Inflammatory macrophage (primary cell): ENCODE measurements at regions not wholly inside any gene's neighbourhood (a gene's known extent, or its start where the extent isn't known, plus 50 kb on each side); places are given as distances from the start of the nearest gene placed in this dataset.

ENCODE experiments used
- DNase-seq, 2 donors: peaks; one replicate each; pipeline ENCODE4 v3.0.0-alpha.2; 2020 to 2022

- no peak for DNase-seq
Observed at GRCh38 chr13:39244561-39245230, 206.4 kb downstream of the NHLRC3 start.

GRCh38 chr13:39245688-39246087 is 207.4 kb downstream of the NHLRC3 start:
- no peak for DNase-seq

GRCh38 chr13:39249982-39250381 is 211.7 kb downstream of the NHLRC3 start:
- DNase-seq, result no peak

- no peak for DNase-seq
Observed at GRCh38 chr13:39250440-39250839, 212.2 kb downstream of the NHLRC3 start.

GRCh38 chr13:39251340-39251739 is 213.1 kb downstream of the NHLRC3 start:
- no peak for DNase-seq

- no peak for DNase-seq
Observed at GRCh38 chr13:39253774-39254173, 215.5 kb downstream of the NHLRC3 start.

GRCh38 chr13:39254601-39255000 is 216.3 kb downstream of the NHLRC3 start:
- no peak for DNase-seq

GRCh38 chr13:39257642-39258041 is 219.4 kb downstream of the NHLRC3 start:
- no peak for DNase-seq

- DNase-seq, result no peak
Observed at GRCh38 chr13:39259371-39260140, 221.3 kb downstream of the NHLRC3 start.

GRCh38 chr13:39263033-39263432 is 224.8 kb downstream of the NHLRC3 start:
- DNase-seq, result peak; percentile 31 to 33

GRCh38 chr13:39263531-39263930 is 225.3 kb downstream of the NHLRC3 start:
- no peak for DNase-seq

- no peak for DNase-seq
Observed at GRCh38 chr13:39266426-39266825, 228.2 kb downstream of the NHLRC3 start.

- no peak for DNase-seq
Observed at GRCh38 chr13:39268398-39268797, 230.1 kb downstream of the NHLRC3 start.

- DNase-seq, result no peak
Observed at GRCh38 chr13:39269004-39269403, 230.7 kb downstream of the NHLRC3 start.

GRCh38 chr13:39269411-39269810 is 231.2 kb downstream of the NHLRC3 start:
- no peak for DNase-seq

- DNase-seq, result no peak
Observed at GRCh38 chr13:39272994-39273393, 234.7 kb downstream of the NHLRC3 start.

- DNase-seq, result peak; percentile 17 to 30
Observed at GRCh38 chr13:39273953-39274738, 235.9 kb downstream of the NHLRC3 start.

- DNase-seq, result no peak
Observed at GRCh38 chr13:39274739-39275325, 236.6 kb downstream of the NHLRC3 start.

- DNase-seq, result no peak
Observed at GRCh38 chr13:39279077-39279476, 240.8 kb downstream of the NHLRC3 start.

GRCh38 chr13:39281539-39282150 is 243.4 kb downstream of the NHLRC3 start:
- DNase-seq, result no peak

GRCh38 chr13:39282400-39282972 is 244.2 kb downstream of the NHLRC3 start:
- DNase-seq, result peak in 1 of 2 donors; percentile 29

GRCh38 chr13:39283072-39283471 is 244.8 kb downstream of the NHLRC3 start:
- DNase-seq, result no peak
